ENCODE measurements at regions not wholly inside any gene's neighbourhood (a gene's known extent, or its start where the extent isn't known, plus 50 kb on each side); places are given as distances from the start of the nearest gene placed in this dataset.

DNA sequence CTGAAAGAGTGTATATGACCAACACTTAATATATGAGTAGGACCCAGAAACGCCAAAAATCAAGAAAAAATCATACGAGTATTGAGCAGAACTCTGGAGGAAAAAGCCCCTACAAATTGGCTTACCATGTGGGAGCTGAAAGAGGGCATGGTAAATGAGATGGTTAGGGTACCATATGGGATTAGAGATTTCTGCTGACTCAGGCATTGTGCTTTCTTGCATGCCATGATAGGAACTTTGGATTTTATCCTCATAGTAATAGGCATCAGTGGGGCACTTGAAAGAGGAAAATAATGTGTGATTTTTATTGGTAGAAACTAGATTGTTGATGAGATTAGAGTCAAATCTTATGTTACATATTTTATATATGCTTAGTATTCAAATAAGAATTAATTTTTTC lies 271.1 kb downstream of the CBLN2 start:
- TF ChIP-seq, protein P1, sequence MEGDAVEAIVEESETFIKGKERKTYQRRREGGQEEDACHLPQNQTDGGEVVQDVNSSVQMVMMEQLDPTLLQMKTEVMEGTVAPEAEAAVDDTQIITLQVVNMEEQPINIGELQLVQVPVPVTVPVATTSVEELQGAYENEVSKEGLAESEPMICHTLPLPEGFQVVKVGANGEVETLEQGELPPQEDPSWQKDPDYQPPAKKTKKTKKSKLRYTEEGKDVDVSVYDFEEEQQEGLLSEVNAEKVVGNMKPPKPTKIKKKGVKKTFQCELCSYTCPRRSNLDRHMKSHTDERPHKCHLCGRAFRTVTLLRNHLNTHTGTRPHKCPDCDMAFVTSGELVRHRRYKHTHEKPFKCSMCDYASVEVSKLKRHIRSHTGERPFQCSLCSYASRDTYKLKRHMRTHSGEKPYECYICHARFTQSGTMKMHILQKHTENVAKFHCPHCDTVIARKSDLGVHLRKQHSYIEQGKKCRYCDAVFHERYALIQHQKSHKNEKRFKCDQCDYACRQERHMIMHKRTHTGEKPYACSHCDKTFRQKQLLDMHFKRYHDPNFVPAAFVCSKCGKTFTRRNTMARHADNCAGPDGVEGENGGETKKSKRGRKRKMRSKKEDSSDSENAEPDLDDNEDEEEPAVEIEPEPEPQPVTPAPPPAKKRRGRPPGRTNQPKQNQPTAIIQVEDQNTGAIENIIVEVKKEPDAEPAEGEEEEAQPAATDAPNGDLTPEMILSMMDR (IDR thresholded peaks at IDR 0.05): no peak
- TF ChIP-seq NFE2L2 (conservative IDR thresholded peaks at IDR 0.05; ENCODE audit: low read length): no peak
- TF ChIP-seq, protein P2, sequence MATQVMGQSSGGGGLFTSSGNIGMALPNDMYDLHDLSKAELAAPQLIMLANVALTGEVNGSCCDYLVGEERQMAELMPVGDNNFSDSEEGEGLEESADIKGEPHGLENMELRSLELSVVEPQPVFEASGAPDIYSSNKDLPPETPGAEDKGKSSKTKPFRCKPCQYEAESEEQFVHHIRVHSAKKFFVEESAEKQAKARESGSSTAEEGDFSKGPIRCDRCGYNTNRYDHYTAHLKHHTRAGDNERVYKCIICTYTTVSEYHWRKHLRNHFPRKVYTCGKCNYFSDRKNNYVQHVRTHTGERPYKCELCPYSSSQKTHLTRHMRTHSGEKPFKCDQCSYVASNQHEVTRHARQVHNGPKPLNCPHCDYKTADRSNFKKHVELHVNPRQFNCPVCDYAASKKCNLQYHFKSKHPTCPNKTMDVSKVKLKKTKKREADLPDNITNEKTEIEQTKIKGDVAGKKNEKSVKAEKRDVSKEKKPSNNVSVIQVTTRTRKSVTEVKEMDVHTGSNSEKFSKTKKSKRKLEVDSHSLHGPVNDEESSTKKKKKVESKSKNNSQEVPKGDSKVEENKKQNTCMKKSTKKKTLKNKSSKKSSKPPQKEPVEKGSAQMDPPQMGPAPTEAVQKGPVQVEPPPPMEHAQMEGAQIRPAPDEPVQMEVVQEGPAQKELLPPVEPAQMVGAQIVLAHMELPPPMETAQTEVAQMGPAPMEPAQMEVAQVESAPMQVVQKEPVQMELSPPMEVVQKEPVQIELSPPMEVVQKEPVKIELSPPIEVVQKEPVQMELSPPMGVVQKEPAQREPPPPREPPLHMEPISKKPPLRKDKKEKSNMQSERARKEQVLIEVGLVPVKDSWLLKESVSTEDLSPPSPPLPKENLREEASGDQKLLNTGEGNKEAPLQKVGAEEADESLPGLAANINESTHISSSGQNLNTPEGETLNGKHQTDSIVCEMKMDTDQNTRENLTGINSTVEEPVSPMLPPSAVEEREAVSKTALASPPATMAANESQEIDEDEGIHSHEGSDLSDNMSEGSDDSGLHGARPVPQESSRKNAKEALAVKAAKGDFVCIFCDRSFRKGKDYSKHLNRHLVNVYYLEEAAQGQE (IDR thresholded peaks at IDR 0.05): no peak
- TF ChIP-seq FOXS1 (CRISPR knock-in tag; IDR thresholded peaks at IDR 0.05): no peak
- TF ChIP-seq MAZ (IDR thresholded peaks at IDR 0.05; ENCODE audit: borderline replicate concordance, low read depth, low read length): no peak
- TF ChIP-seq, protein P3, sequence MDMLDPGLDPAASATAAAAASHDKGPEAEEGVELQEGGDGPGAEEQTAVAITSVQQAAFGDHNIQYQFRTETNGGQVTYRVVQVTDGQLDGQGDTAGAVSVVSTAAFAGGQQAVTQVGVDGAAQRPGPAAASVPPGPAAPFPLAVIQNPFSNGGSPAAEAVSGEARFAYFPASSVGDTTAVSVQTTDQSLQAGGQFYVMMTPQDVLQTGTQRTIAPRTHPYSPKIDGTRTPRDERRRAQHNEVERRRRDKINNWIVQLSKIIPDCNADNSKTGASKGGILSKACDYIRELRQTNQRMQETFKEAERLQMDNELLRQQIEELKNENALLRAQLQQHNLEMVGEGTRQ (IDR thresholded peaks at IDR 0.05): no peak
- TF ChIP-seq POLR2A (IDR thresholded peaks at IDR 0.05; ENCODE audit: low read length): no peak
- no peak for TF ChIP-seq ZFP36 (IDR thresholded peaks at IDR 0.05; ENCODE audit: borderline replicate concordance, partially characterized antibody)
